SU-DHL-6 (cell line): ENCODE measurements at regions not wholly inside any gene's neighbourhood (a gene's known extent, or its start where the extent isn't known, plus 50 kb on each side); places are given as distances from the start of the nearest gene placed in this dataset.

Experiments used
- H2AFZ ChIP-seq: fragments of 200-600 bp; sonication (generic); 2 replicates; pipeline ENCODE4 v1.6.1; 2014; ENCODE audit warnings: low read depth, mild to moderate bottlenecking, moderate library complexity, mixed read lengths, antibody characterized with exemption, low read length; ENCODE audit not compliant: severe bottlenecking
- H3F3A ChIP-seq: fragments of 200-600 bp; shearing (Covaris generic); 2 replicates; pipeline ENCODE4 v1.6.0; 2016; ENCODE audit warnings: antibody characterized with exemption, mild to moderate bottlenecking; ENCODE audit not compliant: insufficient read depth
- H3K27ac ChIP-seq: fragments of 200-600 bp; sonication (generic); 2 replicates; pipeline ENCODE4 v1.5.1; 2016; ENCODE audit warnings: low read depth, mild to moderate bottlenecking, low read length, moderate library complexity, mixed read lengths
- H3K27me3 ChIP-seq: fragments of 200-600 bp; sonication (generic), shearing (Covaris generic); 2 replicates; pipeline ENCODE4 v1.6.0; 2014; ENCODE audit warnings: mild to moderate bottlenecking, low read length
- H3K36me3 ChIP-seq: fragments of 200-600 bp; sonication (generic); 2 replicates; pipeline ENCODE4 v1.6.1; 2014; ENCODE audit warnings: mild to moderate bottlenecking, low read length, mixed read lengths
- H3K4me2 ChIP-seq: fragments of 300-600, 200-600 bp; shearing (Covaris generic), sonication (generic); 2 replicates; pipeline ENCODE4 v1.6.0; 2014; ENCODE audit warnings: low read length, low read depth, mild to moderate bottlenecking; ENCODE audit not compliant: poor library complexity, severe bottlenecking
- H3K4me3 ChIP-seq: fragments of 200-600 bp; sonication (generic); 2 replicates; pipeline ENCODE4 v1.5.1; 2014; ENCODE audit warnings: antibody characterized with exemption, low read length, mild to moderate bottlenecking, mixed read lengths; ENCODE audit not compliant: insufficient read depth, poor library complexity, severe bottlenecking
- H3K79me2 ChIP-seq: fragments of 200-600 bp; sonication (generic); 2 replicates; pipeline ENCODE4 v1.6.1; 2014; ENCODE audit warnings: mild to moderate bottlenecking, low read length, moderate library complexity; ENCODE audit not compliant: insufficient read depth
- H3K9ac ChIP-seq: fragments of 200-600 bp; sonication (generic); 2 replicates; pipeline ENCODE4 v1.7.0; 2014; ENCODE audit warnings: mild to moderate bottlenecking, low read length
- H3K9me2 ChIP-seq: fragments of 200-600 bp; sonication (generic); replicated peaks from 2 replicates; pipeline ENCODE4 v1.6.1; 2014; ENCODE audit warnings: low read length; ENCODE audit not compliant: insufficient read depth
- H3K9me3 ChIP-seq: fragments of 200-600 bp; sonication (generic); 2 replicates; pipeline ENCODE4 v1.6.1; 2014; ENCODE audit warnings: low read length, mixed read lengths; ENCODE audit not compliant: insufficient read depth
- H4K20me1 ChIP-seq: fragments of 200-600 bp; sonication (generic); 2 replicates; pipeline ENCODE4 v1.6.1; 2014; ENCODE audit warnings: low read depth, mild to moderate bottlenecking, antibody characterized with exemption, low read length, moderate library complexity, mixed read lengths
- CTCF ChIP-seq: fragments of 200-600 bp; sonication (generic); IDR thresholded peaks from one replicate; pipeline ENCODE4 v1.5.1; 2017; ENCODE audit warnings: antibody characterized with exemption, mild to moderate bottlenecking, low read length, moderate library complexity; ENCODE audit not compliant: insufficient read depth, poor library complexity, severe bottlenecking
- EZH2phosphoT487 ChIP-seq: fragments of 200-600 bp; sonication (generic), shearing (Covaris generic); conservative IDR thresholded peaks from 2 replicates; pipeline ENCODE4 v1.6.1; 2018; ENCODE audit warnings: mild to moderate bottlenecking, antibody characterized with exemption, low read length, moderate library complexity, mixed read lengths

- H3K36me3 ChIP-seq = no peaks in the 10 kb centered on the region
- peaks cover 2% of the 10 kb centered on the region; the same call in 1 of the 2 replicates for H4K20me1 ChIP-seq
- no peaks in the 10 kb centered on the region for H3F3A ChIP-seq
- no peak overlapping the region for H2AFZ ChIP-seq
- no peak overlapping the region for H3K9ac ChIP-seq
- H3K27ac ChIP-seq = no peak overlapping the region
- no peaks in the 10 kb centered on the region for H3K79me2 ChIP-seq
- TF ChIP-seq CTCF = no peak
- TF ChIP-seq EZH2phosphoT487 = no peak
- H3K4me2 ChIP-seq = no peak overlapping the region
- H3K4me3 ChIP-seq = no peak overlapping the region
- H3K27me3 ChIP-seq = no peaks in the 10 kb centered on the region
- no peaks in the 10 kb centered on the region for H3K9me2 ChIP-seq
- H3K9me3 ChIP-seq = no peaks in the 10 kb centered on the region
Measured at GRCh38 chr11:81596704-81597103, 1137.0 kb downstream of the FAM181B start.

- Histone ChIP-seq H3F3A (no peaks in the 10 kb centered on the region), H2AFZ (no peak overlapping the region), H3K9me3 (no peaks in the 10 kb centered on the region), H3K27me3 (no peaks in the 10 kb centered on the region), H3K9me2 (no peaks in the 10 kb centered on the region), H3K4me2 (no peak overlapping the region), H3K36me3 (no peaks in the 10 kb centered on the region), H3K9ac (no peak overlapping the region), H3K4me3 (no peak overlapping the region), H3K27ac (no peak overlapping the region), H4K20me1 (no peaks in the 10 kb centered on the region), H3K79me2 (no peaks in the 10 kb centered on the region)
- TF ChIP-seq CTCF (no peak), EZH2phosphoT487 (no peak)
Measured at GRCh38 chr11:81585390-81585933, 1148.2 kb downstream of the FAM181B start.

- H3K9me3 ChIP-seq = no peaks in the 10 kb centered on the region
- no peaks in the 10 kb centered on the region for H4K20me1 ChIP-seq
- no peaks in the 10 kb centered on the region for H3F3A ChIP-seq
- no peak overlapping the region for H3K4me3 ChIP-seq
- no peak overlapping the region for H3K4me2 ChIP-seq
- no peaks in the 10 kb centered on the region for H3K36me3 ChIP-seq
- no peak overlapping the region for H3K27ac ChIP-seq
- H3K9ac ChIP-seq = no peak overlapping the region
- no peak overlapping the region for H2AFZ ChIP-seq
- H3K79me2 ChIP-seq = no peaks in the 10 kb centered on the region
- H3K9me2 ChIP-seq = no peaks in the 10 kb centered on the region
- no peaks in the 10 kb centered on the region for H3K27me3 ChIP-seq
- TF ChIP-seq EZH2phosphoT487 (no peak), CTCF (no peak)
Measured at GRCh38 chr11:81579339-81579738, 1154.3 kb downstream of the FAM181B start.
